NCI-H1105 (cell line): ENCODE measurements at regions not wholly inside any gene's neighbourhood (a gene's known extent, or its start where the extent isn't known, plus 50 kb on each side); places are given as distances from the start of the nearest gene placed in this dataset.
"Not testable (repeated sequence)": the region's sequence is repeated elsewhere in the genome, so short reads cannot be mapped to it uniquely, and the experiment has no call there.

Experiments
- DNase-seq: peaks from one replicate; lab custom pipeline; 2025; lab: John Stamatoyannopoulos, UW

DNA sequence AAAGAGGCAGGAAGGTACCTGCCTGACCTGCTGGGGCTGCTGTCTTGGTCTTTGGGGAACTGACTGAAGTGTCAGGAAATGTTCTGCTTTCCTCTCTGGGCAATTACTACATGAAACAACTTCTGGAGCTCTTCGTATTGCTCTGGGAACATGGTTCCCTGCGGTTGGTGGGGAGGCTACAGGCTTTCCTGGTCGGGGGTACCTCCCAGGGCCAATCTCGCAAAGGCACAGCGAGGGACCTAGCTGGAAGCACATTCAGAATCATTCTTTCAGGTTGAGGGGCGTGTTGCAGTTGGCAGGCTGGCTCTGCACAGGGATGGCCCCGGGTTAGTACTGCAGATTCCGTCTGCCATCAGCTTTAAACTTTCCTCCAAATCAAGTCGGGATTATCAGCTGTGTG is 88.9 kb upstream of the RANBP3L start:
- no peak for DNase-seq

DNA sequence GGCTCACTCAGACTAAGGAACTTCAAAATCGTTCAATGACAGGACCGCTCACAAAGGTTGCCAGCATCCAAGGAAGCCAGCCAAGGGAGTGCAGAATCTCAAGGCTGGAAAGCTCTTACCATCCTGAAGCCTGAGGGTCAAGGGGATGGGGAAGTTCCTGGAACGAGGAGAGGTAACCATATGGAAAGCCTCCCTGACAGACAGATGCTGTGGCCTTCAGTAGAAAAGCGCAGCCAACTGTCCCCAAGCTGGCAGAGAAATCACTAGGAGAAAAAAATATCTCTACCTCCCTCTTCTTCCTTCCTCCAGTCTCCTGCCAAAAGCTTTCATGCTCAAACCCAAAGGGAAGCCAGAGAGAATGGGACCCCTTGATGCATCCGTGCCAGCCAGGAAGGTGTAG is 90.5 kb upstream of the RANBP3L start:
- DNase-seq: no peak

DNA sequence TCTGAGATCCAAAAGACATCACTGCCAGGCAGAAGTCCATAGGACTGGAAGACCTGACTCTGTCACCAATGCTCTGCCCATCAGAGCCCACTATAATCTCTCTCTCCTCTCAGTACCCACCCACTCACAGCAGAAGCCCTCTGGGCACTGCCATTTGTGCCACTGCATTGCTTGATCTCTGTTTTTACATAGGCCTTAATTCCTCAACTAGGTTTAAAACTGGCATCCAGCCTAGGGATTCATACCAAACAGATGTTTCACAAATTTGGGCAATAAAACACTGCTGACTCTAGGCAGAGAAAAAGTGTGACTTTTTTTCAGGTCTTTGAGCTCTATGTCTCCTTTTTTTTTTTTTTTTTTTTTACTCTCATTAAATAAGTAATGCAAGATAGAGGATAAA is 91.1 kb upstream of the RANBP3L start:
- no peak for DNase-seq

- DNase-seq: no peak
Observed at GRCh38 chr5:36393656-36394428, 92.1 kb upstream of the RANBP3L start.

DNA sequence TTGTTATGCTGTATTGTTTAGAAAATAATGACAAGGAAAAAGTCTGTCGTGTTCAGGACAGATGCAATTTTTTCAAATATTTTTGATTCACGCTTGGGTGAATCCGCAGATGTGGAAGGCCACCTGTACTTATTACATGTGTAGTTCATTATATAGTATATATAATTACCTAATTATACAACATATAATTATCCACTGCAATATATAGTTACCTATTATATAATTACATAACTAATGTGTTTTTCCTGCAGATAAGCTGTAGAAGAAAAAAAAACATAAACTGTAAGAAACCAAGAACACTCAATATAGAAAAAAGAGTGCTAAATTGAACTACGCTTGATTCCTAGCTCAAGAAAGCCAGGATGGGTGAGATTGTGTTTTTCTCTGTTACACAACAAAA is 93.6 kb upstream of the RANBP3L start:
- peak; percentile 65 for DNase-seq

- not testable (repeated sequence) for DNase-seq
Observed at GRCh38 chr5:36395947-36396346, 94.2 kb upstream of the RANBP3L start.

DNA sequence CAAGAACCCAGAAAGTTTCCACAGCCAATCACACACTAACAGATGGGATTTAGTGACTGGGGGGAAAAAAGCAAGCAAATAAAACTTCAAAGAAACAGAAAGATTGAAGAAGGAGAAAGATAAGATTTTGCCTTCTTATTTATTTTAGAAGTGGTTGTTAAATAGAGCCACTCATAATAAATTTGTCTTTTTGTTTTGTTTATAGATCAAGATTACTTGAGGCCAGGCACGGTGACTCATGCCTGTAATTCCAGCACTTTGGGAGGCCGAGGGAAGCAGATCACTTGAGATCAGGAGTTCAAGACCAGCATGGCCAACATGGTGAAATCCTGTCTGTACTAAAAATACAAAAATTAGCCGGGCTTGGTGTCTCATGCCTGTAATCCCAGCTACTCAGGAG is 94.9 kb upstream of the RANBP3L start:
- DNase-seq: no peak

DNA sequence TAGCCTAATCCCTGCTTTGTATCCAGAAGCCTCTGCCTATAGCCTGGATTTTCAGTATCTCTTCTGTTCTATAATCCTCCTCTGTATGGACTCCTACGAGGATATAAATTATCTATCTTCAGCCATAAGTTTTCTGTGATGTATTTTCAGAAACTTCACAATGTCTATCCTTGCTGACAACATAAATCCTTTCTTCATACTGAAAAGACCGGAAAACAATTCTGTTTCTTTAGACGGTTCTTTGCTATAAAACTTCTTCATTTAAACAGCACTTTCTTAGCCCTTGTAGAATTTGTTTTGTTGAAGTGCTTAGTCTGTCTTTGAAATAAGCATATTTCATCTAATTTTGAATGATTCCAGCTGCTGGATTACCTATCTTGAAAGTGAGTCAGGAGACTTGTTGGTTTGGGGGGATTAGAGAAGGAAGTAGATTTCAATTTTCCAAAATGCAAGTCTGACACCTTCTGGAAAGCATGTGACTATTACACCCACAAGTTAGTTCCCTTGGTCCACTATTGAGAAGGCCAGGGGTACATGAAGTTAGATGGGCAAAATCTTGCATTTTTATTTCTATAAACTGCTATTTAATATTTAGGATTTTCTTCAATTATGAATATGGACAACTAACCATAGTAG is 96.3 kb upstream of the RANBP3L start:
- peak; percentile 27 for DNase-seq

DNA sequence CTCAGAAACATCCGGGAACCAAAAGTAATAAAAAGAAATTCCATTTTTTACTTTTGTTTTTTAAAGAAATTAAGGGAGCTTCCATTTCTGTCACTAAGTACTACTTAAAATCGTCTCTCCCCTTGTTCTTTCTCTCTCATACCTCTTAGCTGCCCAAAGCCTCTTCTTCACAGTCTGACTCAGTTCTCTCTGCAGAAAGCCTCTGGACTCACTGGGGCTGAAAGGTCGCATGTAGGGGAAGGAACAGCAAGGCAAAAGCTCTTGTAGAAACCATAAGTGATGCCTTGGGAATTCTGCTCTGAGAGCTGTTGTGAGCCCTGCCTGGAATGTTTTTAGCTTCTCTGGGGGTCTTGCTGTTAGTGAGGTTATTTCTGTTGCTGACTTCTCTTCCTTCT is 100.8 kb upstream of the RANBP3L start:
- no peak for DNase-seq

DNA sequence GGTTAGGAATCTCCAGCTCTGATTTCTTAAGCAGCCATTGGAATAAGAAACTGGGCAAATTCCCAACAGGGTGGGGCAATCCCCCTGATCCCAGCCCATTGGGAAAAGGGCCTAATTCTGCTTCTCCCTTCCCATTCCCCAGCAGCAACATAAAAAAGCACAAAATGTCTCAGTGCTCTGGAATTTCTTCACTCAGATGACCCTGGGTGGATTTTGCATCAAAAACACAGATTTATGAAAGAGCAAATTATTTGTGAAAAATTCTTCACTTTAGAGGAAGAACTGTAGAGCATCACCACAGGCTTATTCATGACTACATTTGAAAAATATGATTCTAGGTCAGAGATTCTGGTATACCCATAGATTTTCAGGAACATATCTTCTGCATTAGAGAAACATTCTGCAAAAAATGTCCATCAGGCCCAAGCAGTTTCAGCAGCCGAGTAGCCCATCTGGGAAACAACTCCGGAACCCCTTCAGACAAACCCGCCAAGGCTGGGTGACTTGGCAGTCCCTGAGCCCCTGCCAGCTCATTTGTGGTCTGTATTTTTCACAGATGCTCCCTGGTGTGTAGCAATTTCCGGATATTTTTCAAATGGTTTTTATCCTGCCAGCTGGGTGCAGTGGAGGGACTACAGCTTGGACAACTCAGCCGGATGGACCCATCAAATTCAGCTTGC is 102.1 kb upstream of the RANBP3L start:
- DNase-seq: no peak

DNA sequence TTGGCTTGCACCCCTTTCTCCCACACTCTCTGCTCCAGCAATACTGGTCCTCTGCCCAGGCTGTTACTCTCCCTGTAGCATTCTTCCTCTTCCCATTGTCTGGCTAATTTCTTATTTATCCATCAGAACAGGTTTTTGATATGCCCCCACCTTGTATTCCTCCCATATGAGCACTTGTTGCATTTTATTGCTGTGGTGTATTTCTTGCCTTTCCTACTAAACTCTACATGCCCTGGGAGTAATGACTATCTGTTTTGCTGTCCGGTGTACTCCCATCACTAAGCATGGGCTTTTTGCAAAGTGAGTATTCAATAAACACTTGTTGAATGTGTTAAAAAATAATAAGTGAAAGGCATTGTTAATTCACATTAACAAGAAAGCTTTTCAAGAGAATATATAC is 104.3 kb upstream of the RANBP3L start:
- no peak for DNase-seq

- DNase-seq: no peak
Observed at GRCh38 chr5:36407396-36407795, 105.7 kb upstream of the RANBP3L start.

DNA sequence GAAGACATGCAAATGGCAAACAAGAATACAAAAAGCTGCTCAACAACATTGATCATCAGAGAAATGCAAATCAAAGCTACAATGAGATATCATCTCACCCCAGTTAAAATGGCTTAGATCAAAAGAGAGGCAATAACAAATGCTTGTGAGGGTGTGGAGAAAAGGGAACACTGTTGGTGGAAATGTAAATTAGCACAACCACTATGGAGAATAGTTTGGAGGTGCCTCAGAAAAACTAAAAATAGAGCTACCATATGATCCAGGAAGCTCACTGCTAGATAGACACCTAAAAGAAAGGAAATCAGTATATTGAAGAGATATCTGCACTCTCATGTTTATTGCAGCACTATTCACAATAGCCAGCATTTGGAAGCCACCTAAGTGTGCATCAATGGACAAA is 108.0 kb upstream of the RANBP3L start:
- DNase-seq: not testable (repeated sequence)

DNA sequence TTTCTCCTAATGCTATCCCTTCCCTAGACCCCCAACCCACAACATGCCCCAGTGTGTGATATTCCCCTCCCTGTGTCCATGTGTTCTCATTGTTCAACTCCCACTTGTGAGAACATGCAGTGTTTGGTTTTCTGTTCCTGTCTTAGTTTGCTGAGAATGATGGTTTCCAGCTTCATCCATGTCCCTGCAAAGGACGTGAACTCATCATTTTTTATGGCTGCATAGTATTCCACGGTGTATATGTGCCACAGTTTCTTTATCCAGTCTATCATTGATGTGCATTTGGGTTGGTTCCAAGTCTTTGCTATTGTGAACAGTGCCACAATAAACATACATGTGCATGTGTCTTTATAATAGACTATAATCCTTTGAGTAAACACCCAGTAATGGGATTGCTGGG is 109.0 kb upstream of the RANBP3L start:
- DNase-seq: not testable (repeated sequence)

GRCh38 chr5:36414869-36415282 is 113.2 kb upstream of the RANBP3L start:
- DNase-seq: peak; percentile 26

GRCh38 chr5:36416605-36417004 is 114.9 kb upstream of the RANBP3L start:
- no peak for DNase-seq

GRCh38 chr5:36417221-36417620 is 115.5 kb upstream of the RANBP3L start:
- DNase-seq: no peak

- DNase-seq: no peak
Observed at GRCh38 chr5:36417668-36418067, 116.0 kb upstream of the RANBP3L start.

DNA sequence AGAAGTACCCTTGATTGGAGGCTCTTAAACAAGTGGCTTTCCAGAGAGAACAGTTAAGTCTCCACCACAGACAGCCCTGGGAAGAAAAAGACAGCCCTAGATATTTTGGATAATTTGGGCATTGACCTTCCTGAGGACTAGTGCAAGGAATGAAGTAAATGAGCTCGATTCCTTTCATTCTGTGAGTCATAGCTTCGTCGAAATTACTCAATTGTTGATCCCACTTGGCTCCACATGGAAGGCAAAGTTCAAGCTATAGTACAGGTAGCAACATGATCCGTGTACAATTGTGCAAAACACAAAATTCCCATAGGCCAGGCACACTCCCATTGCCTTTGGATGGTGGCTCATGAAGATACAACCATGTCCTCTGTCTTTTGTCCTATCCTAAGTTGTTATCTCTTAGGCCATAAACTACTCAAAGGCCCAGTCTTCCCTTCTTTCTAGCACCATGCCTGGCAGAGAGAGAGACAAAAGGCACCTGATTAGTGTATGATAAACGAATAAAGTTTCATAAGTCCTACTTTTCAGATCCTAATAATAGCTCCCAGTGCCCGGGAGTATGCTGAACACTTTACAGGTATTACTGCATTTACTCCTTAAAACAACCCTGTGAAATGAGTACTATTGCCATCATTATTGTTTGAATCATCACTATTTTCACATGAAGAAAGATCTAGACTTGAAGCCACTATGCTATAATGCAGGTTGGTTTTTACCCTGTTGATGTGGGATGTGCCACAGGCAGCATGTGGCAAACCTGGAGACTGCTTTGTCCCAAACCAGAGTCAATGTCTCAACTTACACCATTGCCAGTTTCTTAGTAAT is 116.7 kb upstream of the RANBP3L start:
- no peak for DNase-seq

GRCh38 chr5:36421256-36421655 is 119.6 kb upstream of the RANBP3L start:
- DNase-seq: no peak

- DNase-seq: no peak
Observed at GRCh38 chr5:36422952-36423351, 121.2 kb upstream of the RANBP3L start.

DNA sequence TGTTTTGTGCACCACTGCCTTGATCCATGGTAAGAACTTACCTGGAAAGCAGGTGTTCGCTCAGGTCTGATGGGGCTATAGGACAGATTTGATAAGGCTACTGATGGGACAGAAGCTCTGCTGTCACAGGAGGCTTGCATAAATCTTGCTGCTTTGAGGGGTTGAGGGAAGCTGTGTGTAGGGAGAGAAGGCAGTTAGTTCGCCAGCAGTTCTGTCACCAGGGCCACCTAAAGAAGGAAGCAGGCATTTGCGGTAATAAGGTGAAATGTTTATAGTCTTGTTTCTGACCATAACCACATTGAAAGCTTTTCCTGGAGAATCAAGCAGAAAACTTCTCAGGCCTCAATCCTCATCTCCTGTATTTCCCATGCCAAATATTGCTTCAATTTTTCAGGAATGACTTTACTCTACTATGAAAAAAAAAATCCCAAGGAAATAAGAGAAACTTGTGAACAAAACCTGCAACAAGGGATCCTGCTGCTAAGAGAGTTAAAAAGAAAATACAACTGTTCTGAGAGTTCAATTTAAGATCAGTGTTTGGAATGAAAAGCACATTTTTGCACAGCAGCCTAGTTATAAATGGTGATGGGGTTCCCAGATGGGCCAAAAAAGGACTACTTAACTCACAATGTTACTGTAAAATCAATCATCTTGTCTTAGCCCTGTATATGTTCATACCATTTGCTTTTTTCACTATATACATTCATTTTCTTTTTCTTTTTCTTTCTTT is 122.0 kb upstream of the RANBP3L start:
- no peak for DNase-seq
